Activated gamma-delta T cell treated with Interleukin-2 at 50 U/mL for 16 hours (primary cell): ENCODE measurements at regions not wholly inside any gene's neighbourhood (a gene's known extent, or its start where the extent isn't known, plus 50 kb on each side); places are given as distances from the start of the nearest gene placed in this dataset.
A peak's percentile ranks its signal among the peaks of the same experiment; 100 is the strongest.

Experiments used
- DNase-seq: peaks from one replicate; pipeline ENCODE4 v3.0.0-alpha.2; 2020

DNA sequence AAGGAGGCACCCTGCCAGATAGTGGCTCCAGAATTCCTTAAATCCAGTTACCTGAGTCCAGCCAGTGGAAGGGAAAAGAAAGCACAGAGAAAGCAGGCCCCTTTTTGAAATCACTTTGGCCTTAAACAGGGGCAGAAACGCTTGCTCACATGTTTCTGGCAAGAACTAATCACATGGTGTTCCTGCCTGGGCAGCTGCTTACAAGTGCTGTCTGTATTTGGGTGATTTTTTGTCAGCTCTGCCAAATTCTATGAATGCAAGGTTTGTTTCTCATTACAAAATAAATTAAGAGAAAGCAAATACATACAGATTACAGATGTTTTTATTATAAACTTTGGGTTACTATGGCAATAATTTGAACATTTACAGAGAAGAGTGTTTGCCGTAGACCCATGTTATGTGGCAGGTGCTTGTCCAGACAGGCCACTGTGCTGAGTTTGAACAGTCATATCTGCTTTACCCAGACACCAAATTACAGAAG lies 1237.8 kb downstream of the SLITRK5 start:
- DNase-seq, result no peak

DNA sequence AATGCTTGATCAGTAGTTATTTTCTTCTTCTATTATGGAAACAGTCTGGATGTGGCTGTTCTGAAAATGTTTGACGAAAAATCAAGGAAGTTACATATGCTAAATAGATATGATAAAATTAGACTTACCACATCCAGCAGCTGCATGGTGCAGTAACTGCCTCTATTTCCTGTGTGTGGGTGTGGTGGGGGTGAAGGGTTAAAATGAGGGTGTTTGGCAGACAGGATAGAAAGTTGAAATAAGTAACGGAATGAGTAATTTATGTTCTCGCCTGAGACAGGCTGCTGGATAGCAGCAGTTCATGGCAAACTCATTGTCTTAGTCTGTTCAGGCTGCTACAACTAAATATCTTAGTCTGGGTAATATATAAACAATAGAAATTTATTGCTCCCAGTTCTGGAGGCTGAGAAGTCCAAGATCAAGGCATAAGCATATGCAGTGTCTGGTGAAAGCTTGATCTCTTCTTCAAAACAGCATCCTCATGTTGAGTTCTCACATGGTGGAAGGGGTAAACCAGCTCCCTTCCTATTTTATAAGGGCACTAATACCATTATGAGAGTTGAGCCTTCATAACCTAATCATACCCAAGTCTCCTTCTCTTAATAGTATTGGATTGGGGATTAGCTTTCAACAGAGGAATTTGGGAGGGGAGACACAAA lies 1248.9 kb downstream of the SLITRK5 start:
- DNase-seq, result no peak

DNA sequence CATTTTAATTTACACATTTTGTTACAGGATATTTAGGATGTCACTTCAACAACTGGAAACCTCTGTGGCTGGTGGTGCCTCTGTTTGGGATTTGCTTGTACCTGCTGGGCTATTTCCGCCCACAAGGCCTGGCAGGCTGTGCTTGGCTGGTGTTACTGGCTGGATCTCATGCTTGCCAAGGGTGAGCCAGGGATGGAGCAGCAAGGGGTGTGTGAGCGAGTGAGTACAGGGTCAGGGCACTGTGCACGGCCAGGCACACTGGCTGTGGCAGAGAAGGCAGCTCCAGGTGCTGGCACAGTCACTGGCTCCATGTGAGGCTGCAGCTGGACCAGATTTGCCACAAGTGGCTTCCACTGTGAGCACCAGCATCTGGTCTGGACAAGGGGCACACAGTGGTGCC lies 1254.8 kb downstream of the SLITRK5 start:
- DNase-seq, result no peak

DNA sequence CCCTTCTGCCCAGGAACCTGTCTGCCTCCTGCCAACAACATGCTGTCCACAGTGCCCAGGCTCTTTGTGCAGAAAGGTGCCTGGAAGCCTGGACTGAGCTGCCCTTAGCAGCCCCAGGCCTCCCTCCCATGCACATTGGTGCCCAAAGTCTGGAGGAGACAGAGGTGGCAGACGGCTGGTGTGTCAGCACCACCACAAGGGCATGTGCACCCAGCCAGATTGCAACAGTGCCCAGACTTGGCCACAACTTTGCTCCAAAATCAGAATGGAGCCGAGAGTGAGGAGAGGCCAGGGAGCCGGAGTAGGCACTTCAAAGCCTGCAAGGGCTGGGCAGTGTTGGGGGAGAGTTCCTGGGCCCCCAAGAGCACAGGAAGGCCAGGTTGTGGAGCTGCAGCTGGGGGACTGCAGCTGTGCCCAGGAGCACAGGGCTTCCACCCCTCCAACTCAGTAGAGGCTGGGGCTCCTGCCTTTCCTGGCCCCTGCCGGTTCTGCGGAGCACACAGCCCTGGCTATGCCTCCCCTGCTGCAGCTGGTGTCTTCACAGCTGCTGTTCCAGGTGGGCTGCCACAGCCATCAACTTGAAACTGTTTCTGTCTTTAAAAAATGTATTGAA lies 1255.8 kb downstream of the SLITRK5 start:
- no peak for DNase-seq

DNA sequence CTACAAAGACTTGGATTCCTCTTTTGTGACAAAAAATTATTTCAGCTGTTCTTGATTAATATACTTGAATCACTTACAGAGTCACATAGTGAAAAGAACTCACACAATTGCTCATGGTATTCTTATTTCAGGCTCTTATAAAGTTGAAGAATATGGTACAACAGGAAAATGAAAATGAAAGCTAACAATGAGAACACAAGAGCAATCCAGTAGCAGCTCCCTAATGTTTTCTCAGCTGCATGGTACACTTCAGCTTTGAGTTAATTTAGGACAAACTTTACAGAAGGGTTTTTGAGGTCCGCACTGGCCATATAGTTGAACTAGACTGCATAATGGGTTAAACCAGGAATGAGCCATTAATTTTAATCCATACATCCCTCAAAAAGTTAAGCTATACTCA lies 1261.8 kb downstream of the SLITRK5 start:
- no peak for DNase-seq

- DNase-seq, result no peak
Measured at GRCh38 chr13:88937384-88937783, 1266.2 kb downstream of the SLITRK5 start.

- DNase-seq, result no peak
Measured at GRCh38 chr13:88945793-88946192, 1274.6 kb downstream of the SLITRK5 start.

DNA sequence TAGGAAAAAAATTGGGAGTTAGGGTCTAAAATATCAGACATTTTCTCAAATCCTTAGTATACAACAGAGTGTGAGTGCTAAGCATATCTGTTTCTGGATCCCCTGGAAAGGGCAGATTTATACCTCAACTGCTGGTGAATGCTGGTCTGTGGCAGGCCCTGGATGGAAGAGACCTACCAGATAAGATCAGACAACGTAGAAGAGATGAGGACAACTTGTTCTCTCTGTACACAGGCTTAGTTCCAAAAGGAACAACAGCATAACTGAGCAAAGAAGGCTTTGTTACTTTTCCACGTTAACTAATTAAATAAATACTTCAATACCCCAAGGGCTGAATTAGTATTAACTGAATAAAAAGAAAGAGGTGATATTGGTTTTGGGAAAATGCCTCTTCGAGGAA lies 1277.3 kb downstream of the SLITRK5 start:
- DNase-seq, result no peak

DNA sequence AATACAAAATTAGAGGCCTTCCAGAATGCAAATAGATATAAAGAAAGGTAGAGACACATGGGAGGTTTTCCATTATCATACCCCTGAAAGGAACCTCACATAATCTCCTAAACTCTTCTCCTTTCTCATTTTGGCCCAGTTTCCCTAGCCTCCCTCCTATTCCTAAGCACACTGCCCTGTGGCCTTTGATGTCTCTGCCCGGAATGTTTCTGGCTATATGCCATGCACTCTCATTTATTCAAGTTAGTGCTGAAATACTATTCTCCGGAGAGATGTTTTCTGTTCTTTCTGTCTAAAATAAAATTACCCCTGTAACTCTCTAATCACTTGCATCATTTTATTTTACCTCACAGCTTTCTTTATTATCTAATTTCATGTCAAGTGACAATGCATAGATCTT lies 1287.7 kb downstream of the SLITRK5 start:
- no peak for DNase-seq

- no peak for DNase-seq
Measured at GRCh38 chr13:88976466-88976865, 1305.3 kb downstream of the SLITRK5 start.

GRCh38 chr13:88978607-88979006 lies 1307.4 kb downstream of the SLITRK5 start:
- no peak for DNase-seq

DNA sequence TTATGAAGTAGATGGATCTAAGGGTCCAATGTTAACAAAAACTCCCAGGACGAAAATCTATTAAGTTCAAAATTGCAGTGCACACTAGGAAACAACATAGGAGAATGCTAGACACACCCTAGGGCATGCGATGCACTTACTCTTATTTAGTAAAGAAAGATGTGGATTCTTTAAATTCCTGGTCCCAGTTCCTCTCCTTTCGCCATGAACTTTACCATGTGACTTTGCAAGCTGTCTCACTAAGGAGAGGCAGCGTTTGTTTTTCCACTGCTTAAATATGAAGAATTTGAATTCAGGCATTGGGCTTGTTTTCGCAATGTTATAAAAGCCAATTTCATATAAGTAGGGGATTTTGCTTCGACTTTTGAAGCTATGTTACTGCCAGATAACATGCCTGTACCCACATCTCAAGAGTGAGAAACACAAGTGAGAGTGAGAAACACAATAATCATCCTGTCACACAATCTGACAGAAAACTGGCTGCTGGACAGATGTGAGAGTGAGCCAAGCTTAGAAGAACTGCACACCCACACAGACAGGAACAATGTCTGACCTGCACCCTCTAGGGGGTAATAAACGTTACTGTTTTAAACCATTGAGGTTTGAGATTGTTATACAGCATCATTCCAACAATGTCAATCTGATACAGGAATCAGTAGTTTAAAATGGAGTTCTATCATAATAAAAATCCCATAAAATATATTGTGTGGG lies 1308.4 kb downstream of the SLITRK5 start:
- no peak for DNase-seq

GRCh38 chr13:89003656-89004055 lies 1332.5 kb downstream of the SLITRK5 start:
- DNase-seq, result no peak

DNA sequence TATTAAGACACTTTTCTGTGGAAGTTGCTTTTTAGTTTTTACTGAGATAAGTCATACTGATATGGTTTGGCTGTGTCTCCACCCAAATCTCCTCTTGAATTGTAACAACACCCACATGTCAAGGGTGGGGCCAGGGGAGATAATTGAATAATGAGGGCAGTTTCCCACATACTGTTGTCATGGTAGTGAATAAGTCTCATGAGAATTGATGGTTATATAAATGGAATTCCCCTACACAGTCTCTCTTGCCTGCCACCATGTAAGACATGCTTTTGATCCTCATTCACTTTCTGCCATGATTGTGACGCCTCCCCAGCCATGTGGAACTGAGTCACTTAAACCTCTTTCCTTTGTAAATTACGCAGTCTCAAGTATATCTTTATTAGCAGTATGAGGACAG lies 1340.4 kb downstream of the SLITRK5 start:
- no peak for DNase-seq

DNA sequence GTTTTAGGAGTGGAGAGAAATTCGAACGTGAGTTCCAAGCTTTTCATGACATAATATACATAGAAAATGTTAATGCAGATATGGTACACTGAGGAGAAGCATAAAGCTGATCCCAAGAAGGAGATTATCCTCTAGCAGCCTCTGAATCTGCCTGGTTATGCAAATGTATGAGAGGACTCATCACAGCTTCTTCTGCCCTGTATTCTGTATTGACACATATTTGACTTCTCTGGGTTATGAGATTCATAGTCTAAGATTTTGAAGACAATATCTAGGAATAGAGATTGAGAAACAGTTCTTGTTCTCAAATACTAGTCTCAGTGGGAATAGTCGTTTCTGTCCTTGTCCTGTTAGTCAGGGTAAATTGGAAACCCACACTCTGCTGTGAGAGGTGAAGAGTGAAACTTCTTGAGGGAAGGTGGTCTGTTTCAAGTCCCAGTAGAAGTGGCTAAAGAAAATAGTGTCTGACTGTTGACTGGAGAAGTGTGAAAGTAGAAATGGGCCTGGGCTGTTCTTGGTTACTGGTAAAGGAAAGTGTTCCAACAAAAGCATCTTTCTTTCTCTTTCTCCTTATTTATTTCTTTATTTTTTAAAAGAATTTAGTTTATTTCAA lies 1356.6 kb downstream of the SLITRK5 start:
- DNase-seq, result no peak

GRCh38 chr13:89029062-89029461 lies 1357.9 kb downstream of the SLITRK5 start:
- no peak for DNase-seq

DNA sequence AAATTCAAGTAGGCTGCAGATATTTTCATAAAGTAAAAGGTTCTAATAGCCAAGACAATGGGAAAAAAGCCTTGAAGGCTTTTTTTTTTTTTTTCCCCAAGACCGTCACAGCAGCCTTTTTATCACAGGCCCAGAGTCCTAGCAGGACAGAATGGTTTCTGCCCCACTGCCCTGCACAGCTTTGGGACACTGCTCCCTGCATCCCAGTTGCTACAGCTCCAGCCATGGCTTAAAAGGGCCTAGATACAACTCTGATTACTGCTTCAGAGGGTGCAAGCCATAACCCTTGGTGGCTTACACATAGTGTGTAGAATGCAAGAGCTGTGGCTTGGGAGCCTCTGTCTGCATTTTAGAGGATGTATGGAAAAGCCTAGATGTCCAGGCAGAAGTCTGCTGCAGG lies 1362.8 kb downstream of the SLITRK5 start:
- no peak for DNase-seq

GRCh38 chr13:89052699-89053098 lies 1381.5 kb downstream of the SLITRK5 start:
- no peak for DNase-seq

GRCh38 chr13:89053418-89053817 lies 1382.2 kb downstream of the SLITRK5 start:
- no peak for DNase-seq

GRCh38 chr13:89057274-89057673 lies 1386.1 kb downstream of the SLITRK5 start:
- DNase-seq, result no peak

- no peak for DNase-seq
Measured at GRCh38 chr13:89057862-89058261, 1386.7 kb downstream of the SLITRK5 start.

DNA sequence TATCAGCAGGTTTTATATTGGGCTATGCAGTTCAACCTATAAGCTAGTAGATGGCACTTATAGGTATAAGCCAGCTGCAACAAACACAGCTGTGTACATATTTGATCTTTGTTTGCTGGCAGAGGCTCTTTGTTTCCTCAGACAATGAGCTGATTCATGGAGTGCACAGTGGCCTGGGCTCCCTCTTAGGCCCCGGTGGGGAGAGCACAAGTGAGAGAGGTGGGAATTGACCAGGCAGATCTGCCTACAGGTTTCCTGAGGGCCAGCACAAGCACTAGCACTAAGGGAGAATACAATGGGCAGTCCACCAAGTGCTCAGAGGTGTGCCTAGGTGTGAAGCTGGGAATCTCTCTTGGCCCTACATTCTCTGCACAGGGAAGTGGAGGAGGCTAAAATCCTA lies 1390.7 kb downstream of the SLITRK5 start:
- DNase-seq, result no peak

GRCh38 chr13:89066868-89067466 lies 1395.8 kb downstream of the SLITRK5 start:
- DNase-seq, result peak; percentile 26
